ENCODE measurements at regions not wholly inside any gene's neighbourhood (a gene's known extent, or its start where the extent isn't known, plus 50 kb on each side); places are given as distances from the start of the nearest gene placed in this dataset.

DNA sequence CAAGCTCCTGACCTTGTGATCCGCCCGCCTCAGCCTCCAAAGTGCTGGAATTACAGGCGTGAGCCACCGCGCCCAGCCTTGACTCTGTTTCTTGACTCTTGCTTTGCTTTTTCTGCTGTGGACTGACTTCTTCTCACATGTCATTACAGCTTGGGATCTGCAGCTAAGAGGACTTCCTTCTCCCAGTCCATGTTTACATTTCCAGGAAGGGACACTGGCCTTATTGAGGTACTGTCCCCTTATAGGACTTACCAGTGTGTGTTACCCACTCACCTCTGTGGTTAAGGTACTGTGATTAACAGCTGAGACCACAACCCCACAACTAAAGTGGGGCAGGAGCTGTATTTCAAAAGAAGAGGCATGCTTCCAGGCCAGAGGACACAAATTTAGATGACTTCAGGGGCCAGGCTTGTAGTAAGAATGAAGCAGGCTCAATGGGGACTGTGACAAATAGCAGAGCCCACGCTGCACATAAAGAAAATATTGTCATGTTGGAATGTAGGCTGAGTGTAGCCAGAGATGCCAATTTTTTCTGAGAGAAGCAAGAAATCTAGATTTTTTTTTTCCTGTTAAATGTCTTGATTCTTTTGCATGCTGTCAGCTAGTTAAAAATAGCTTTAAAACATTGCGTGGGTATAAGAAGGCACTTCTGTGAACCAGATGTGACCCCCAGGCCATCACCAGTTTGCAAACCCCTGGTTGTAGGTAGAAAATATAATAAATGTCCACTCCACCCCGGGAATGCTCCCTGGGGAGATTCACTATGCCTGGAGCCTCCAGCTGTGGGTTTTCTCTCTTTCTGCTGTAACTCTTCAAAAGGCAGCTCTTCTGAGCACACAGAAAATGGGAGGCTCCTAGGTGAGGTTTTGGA, 75.0 kb downstream of the PTPDC1 start:
- H3K27ac ChIP-seq: no peak overlapping the region
- H3K27me3 ChIP-seq: no peaks in the 10 kb centered on the region
- H4K20me1 ChIP-seq: no peaks in the 10 kb centered on the region
- H3K36me3 ChIP-seq: no peaks in the 10 kb centered on the region
- peak overlapping the region in 6 of 11 experiments; percentile 0 to 18 (median 4); a peak in 3 of 22 replicates for H3K4me2 ChIP-seq
- H3K4me1 ChIP-seq: peaks cover 20 to 42% (median 28%) of the 10 kb centered on the region in 10 experiments
- peaks cover 0 to 19% (median 15%) of the 10 kb centered on the region in 11 experiments; a peak in 17 of 22 replicates for H3K9me3 ChIP-seq (replicated peaks in 1 of 11)
- 0 out of 22 replicates have a peak overlapping the region, but pooled peaks of 1 of the 11 experiments have one; percentile 13 for H3K9ac ChIP-seq
- TF ChIP-seq Cebpa-rat (IDR thresholded peaks at IDR 0.05): no peak
- H3K4me3 ChIP-seq: no peak overlapping the region

DNA sequence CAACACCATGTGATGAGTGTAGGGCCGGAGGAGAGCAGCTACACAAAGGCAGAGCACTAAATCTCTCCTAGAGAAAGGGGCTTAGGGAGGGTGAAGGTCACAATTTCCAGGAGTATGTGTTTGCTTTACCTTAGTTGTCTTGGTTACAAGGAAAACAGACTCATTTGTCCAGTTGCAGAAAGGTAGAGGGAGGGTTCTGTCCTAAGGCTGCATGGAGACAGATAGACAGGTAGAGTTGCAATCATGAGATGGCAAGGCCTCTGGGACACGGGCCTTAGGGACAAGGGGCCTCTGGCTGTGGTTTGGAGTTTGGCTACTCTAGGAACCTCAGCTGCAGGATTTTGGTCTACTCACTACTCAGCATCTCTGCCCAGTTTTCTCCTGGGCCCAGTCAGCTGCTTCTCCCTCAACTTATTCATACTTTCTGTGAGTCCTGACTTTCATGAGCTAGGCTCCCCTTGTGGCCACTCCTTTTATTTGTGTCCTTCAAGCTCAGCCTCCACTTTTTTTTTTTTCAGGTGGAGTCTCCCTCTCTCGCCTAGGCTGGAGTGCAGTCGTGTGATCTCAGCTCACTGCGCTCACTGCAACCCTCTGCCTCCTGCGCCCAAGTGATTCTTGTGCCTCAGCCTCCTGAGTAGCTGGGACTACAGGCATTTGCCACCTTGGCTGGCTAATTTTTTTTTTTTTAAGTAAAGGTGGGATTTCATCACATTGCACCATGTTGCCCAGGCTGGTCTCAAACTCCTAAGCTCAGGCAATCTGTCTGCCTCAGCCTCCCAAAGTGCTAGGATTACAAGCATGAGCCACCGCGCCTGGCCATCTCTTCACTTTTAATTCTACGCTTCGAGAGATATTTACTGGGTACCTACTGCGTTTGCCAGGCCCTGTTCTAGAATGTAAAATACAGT, 76.6 kb downstream of the PTPDC1 start:
- Histone ChIP-seq H3K4me1 (peaks cover 30 to 56% (median 40%) of the 10 kb centered on the region in 10 experiments), H3K36me3 (no peaks in the 10 kb centered on the region), H3K27me3 (no peaks in the 10 kb centered on the region), H3K4me2 (peak overlapping the region in 2 of 11 experiments; percentile 6 to 11; a peak in 2 of 22 replicates), H3K9ac (no peak overlapping the region), H3K9me3 (replicated peaks in 1 of 11) (peaks cover 0 to 4% (median 1%) of the 10 kb centered on the region in 11 experiments; a peak in 7 of 22 replicates), H4K20me1 (no peaks in the 10 kb centered on the region), H3K27ac (no peak overlapping the region), H3K4me3 (no peak overlapping the region)
- TF ChIP-seq Cebpa-rat (IDR thresholded peaks at IDR 0.05): no peak

DNA sequence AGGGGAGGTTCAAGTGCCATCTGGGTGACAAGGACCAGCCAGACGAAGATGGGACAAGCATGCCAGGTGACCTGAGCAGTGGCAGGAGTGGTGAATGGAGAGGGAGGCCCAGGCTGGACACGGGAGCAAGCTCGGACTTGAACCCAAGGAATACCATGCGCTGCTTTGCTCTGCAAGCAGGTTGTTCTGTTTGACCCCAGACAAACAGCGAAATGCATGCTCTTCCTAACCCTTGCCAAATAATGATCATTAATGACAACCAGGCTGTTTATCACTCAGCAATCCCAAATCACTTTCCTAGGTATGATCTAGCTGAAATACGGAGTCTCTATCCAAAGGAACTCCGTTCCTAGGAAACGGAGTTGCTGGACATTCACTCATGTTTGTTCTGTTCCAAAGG, 77.4 kb downstream of the PTPDC1 start:
- H3K36me3 ChIP-seq: no peaks in the 10 kb centered on the region
- no peaks in the 10 kb centered on the region for H3K9me3 ChIP-seq (replicated peaks in 1 of 11)
- H3K4me1 ChIP-seq: peaks cover 21 to 48% (median 32%) of the 10 kb centered on the region in 10 experiments
- no peak overlapping the region for H3K4me3 ChIP-seq
- H3K9ac ChIP-seq: no peak overlapping the region
- H4K20me1 ChIP-seq: no peaks in the 10 kb centered on the region
- no peak overlapping the region for H3K4me2 ChIP-seq
- H3K27me3 ChIP-seq: no peaks in the 10 kb centered on the region
- no peak overlapping the region for H3K27ac ChIP-seq
- no peak for TF ChIP-seq Cebpa-rat (IDR thresholded peaks at IDR 0.05)

DNA sequence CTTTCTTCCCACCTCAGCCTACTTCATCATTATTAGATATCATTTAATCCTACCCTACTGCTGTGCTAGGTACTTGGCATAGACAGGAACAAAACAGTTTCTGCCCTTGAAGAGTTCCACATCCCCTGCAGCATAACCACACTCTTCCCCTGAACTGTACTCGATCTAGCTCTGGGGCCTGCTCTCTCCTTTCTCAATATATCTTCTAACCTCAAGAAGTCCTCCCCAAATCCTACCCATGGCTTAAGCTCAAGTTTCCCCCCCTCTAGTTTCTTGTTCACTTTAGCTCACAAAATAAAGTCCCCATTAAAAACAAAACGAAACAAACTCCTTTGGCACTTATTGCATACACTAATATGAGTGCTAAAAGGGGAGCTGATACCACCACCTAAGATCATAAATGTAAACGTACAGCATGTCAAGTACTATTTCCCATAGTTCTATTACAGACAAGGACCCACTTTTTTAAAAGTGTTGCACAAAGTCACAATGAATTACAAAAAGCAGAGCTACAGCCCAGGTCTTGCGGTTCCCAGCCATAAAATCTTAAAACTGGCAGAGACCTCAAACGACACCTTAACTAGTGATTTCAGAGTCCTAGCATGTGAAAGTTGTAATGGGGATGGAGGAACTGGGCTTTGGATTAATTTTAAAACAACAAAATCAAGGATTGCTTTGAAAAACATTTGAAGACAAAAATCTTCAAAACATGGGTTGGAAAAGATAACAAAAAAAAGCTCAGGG, 80.7 kb downstream of the PTPDC1 start:
- no peak for TF ChIP-seq Cebpa-rat (IDR thresholded peaks at IDR 0.05)
- H3K27me3 ChIP-seq: no peaks in the 10 kb centered on the region
- peaks cover 0 to 16% (median 10%) of the 10 kb centered on the region in 11 experiments; a peak in 13 of 22 replicates for H3K36me3 ChIP-seq
- H3K4me1 ChIP-seq: peaks cover 28 to 51% (median 34%) of the 10 kb centered on the region in 10 experiments
- peak overlapping the region in 9 of 10 experiments; percentile 46 to 89 (median 82); a peak in 12 of 20 replicates for H3K4me3 ChIP-seq
- H3K9me3 ChIP-seq (replicated peaks in 1 of 11): no peaks in the 10 kb centered on the region
- peak overlapping the region; percentile 59 to 87 (median 73) for H3K4me2 ChIP-seq
- peaks cover 31 to 32% (median 31%) of the 10 kb centered on the region in 11 experiments for H4K20me1 ChIP-seq
- H3K9ac ChIP-seq: peak overlapping the region in 8 of 11 experiments; percentile 9 to 100 (median 100); a peak in 10 of 22 replicates
- H3K27ac ChIP-seq: peak overlapping the region in 10 of 11 experiments; percentile 56 to 100 (median 100); a peak in 19 of 22 replicates

DNA sequence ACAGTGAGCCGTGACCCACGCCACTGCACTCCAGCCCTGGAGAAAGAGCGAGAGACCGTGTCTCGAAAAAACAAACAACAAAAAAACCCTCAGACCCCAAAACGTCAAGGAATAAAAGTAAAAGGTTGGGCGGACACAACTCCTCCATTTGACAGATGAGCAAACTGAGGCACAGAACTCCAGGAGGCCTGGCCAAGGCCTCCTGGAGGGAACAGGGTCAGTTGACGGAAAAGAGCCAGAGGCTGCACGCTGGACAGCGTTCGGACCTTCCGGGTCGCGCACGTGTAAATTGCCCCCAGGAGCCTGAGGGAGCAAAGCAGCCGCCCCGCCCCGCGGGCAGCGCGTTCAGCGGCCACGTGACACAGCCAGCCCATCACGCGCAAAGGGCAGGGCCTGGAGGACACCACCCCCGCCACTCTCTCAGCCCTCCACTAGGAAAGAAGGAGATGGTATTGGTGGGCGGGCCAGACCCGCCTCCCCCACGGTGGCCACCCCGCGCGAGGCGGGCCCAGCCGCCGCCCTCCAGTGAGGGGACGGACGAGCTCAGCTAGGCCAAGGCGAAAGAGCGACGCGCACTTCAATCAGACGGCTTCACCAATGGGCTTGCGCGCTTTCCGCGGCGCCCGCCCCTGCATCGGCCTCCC, 81.5 kb downstream of the PTPDC1 start:
- TF ChIP-seq Cebpa-rat (IDR thresholded peaks at IDR 0.05): no peak
- H3K9ac ChIP-seq: peak overlapping the region; percentile 98 to 100 (median 100)
- peaks cover 0 to 23% (median 10%) of the 10 kb centered on the region in 11 experiments; a peak in 14 of 22 replicates for H3K36me3 ChIP-seq
- H3K4me3 ChIP-seq: peak overlapping the region; percentile 71 to 92 (median 83)
- H3K4me2 ChIP-seq: peak overlapping the region; percentile 59 to 87 (median 73)
- peak overlapping the region; percentile 99 to 100 (median 100) for H3K27ac ChIP-seq
- H3K27me3 ChIP-seq: no peaks in the 10 kb centered on the region
- no peaks in the 10 kb centered on the region for H3K9me3 ChIP-seq (replicated peaks in 1 of 11)
- peaks cover 38 to 39% (median 38%) of the 10 kb centered on the region in 11 experiments for H4K20me1 ChIP-seq
- H3K4me1 ChIP-seq: peaks cover 32 to 51% (median 41%) of the 10 kb centered on the region in 10 experiments

DNA sequence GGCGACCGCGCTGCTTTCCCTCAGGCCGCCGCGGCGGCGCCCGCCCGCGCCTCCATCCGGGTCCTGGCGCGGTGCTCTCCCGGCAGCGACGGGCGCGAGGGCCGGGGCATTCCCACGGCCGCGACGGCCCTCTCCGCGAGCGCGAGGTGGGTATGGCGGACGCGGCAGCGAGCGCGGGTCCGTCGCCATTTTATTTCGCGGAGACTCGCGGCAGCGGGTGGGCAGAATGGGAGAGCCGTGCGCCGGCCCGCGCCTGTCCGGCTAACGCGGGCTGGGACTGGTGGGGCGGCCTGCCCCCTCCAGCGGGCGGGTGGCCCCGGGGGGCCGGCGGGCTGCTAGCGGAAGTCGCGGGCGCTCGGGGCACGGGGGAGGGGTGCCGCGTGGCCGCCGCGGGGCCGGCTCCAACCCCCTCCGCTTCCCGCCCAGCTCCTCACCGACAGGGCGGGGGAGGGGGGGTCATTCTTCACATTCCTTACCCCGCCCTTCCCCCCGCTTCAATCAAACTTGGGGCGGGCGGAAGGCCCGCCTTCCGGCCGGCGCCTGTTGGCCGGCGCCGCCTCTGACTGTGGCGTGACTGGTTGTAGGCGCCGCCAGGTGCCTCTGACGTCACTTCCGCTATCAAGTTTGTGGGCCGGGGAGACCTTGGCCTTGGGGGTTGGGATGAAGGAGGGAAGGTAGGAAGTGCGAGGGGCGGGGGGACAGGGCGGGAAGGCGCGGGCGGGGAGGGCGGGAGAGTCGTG, 82.1 kb downstream of the PTPDC1 start:
- H3K27ac ChIP-seq: peak overlapping the region; percentile 99 to 100 (median 100)
- peak overlapping the region; percentile 71 to 92 (median 83) for H3K4me3 ChIP-seq
- peaks cover 44 to 46% (median 45%) of the 10 kb centered on the region in 11 experiments for H4K20me1 ChIP-seq
- H3K27me3 ChIP-seq: no peaks in the 10 kb centered on the region
- H3K9me3 ChIP-seq (replicated peaks in 1 of 11): no peaks in the 10 kb centered on the region
- peaks cover 0 to 29% (median 15%) of the 10 kb centered on the region in 11 experiments; a peak in 21 of 22 replicates for H3K36me3 ChIP-seq
- H3K9ac ChIP-seq: peak overlapping the region; percentile 98 to 100 (median 100)
- no peak for TF ChIP-seq Cebpa-rat (IDR thresholded peaks at IDR 0.05)
- peaks cover 34 to 50% (median 46%) of the 10 kb centered on the region in 10 experiments for H3K4me1 ChIP-seq
- H3K4me2 ChIP-seq: peak overlapping the region in 7 of 11 experiments; percentile 20 to 89 (median 48); a peak in 8 of 22 replicates

DNA sequence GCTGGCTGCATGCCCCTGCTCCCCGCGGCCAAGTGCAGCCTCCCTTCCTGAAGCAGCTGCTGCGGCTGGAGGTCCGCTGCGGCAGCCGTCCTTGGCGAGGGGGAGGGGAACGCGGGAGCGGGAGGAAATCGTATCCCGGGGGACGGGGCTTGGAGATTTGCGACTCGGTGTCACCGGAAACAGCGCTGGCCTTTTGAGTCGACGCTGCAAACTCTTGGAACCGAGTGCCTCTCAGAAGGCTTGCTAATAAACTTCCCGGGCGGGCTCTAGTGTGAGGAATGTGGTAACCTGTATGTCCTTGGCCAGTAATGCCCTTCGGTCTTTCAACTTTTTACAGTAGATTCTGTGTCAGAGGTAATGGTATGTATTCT, 82.7 kb downstream of the PTPDC1 start:
- peaks cover 50 to 52% (median 51%) of the 10 kb centered on the region in 11 experiments for H4K20me1 ChIP-seq
- TF ChIP-seq Cebpa-rat (IDR thresholded peaks at IDR 0.05): no peak
- no peaks in the 10 kb centered on the region for H3K9me3 ChIP-seq (replicated peaks in 1 of 11)
- H3K4me3 ChIP-seq: peak overlapping the region; percentile 71 to 92 (median 83)
- peak overlapping the region; percentile 93 to 100 (median 100) for H3K9ac ChIP-seq
- peak overlapping the region; percentile 60 to 97 (median 86) for H3K4me2 ChIP-seq
- peaks cover 0 to 35% (median 21%) of the 10 kb centered on the region in 11 experiments; a peak in 21 of 22 replicates for H3K36me3 ChIP-seq
- H3K4me1 ChIP-seq: peaks cover 40 to 55% (median 52%) of the 10 kb centered on the region in 10 experiments
- H3K27ac ChIP-seq: peak overlapping the region; percentile 89 to 100 (median 100)
- no peaks in the 10 kb centered on the region for H3K27me3 ChIP-seq

Data from BLaER1 treated with 17β-estradiol and CSF1 and Interleukin-3, amounts not matched to agents 10 nM and 100 nM (cell line).